Vagina (tissue), 2 donors: ENCODE measurements at regions not wholly inside any gene's neighbourhood (a gene's known extent, or its start where the extent isn't known, plus 50 kb on each side); places are given as distances from the start of the nearest gene placed in this dataset.
"Not testable (repeated sequence)": the region's sequence is repeated elsewhere in the genome, so short reads cannot be mapped to it uniquely, and the experiment has no call there.

Experiments
- DNase-seq, 2 donors: peaks; one replicate each; pipeline ENCODE4 v3.0.0-alpha.2; 2017; ENCODE audit errors: extremely low spot score in 2 of 2
- H3K27ac ChIP-seq: fragments of 200-600 bp; sonication (generic); one replicate; pipeline ENCODE4 v1.5.1; 2019
- H3K27me3 ChIP-seq: fragments of 200-600 bp; sonication (generic); one replicate; pipeline ENCODE4 v1.5.1; 2019
- H3K36me3 ChIP-seq, 2 donors: fragments of 200-600 bp; sonication (generic); one replicate each; pipeline ENCODE4 v1.5.1; 2017 to 2019
- H3K4me1 ChIP-seq: fragments of 200-600 bp; sonication (generic); one replicate; pipeline ENCODE4 v1.5.1; 2019
- H3K4me3 ChIP-seq, 2 donors: fragments of 200-600 bp; sonication (generic); 1 replicate in 1 of 2; 2 replicates in 1 of 2; pipeline ENCODE4 v1.5.1; 2016 to 2019
- H3K9me3 ChIP-seq: fragments of 200-600 bp; sonication (generic); one replicate; pipeline ENCODE4 v1.5.1; 2019
- CTCF ChIP-seq, 3 experiments: fragments of 450-650 bp in 2 of 3; fragments of 200-600 bp in 1 of 3; sonication (generic) in 1 of 3; IDR thresholded peaks; one replicate each; pipeline ENCODE4 v1.5.1; 2017 to 2019; ENCODE audit warnings: antibody characterized with exemption in 3 of 3, mild to moderate bottlenecking in 2 of 3, moderate library complexity in 2 of 3
- POLR2A ChIP-seq, 2 donors: fragments of 450-650 bp; IDR thresholded peaks; one replicate each; pipeline ENCODE4 v1.6.1; 2017; ENCODE audit warnings: antibody characterized with exemption in 2 of 2, mild to moderate bottlenecking in 2 of 2, moderate library complexity in 2 of 2
- POLR2AphosphoS5 ChIP-seq, 2 donors: sonication (generic); formaldehyde crosslinking; IDR thresholded peaks; one replicate each; pipeline ENCODE4 v1.9.0; 2017; ENCODE audit warnings: antibody characterized with exemption in 2 of 2, mild to moderate bottlenecking in 2 of 2, low read depth in 1 of 2; ENCODE audit not compliant: insufficient read depth in 1 of 2
- intact Hi-C: fragments of 100-400 bp; cut with DNase I; formaldehyde crosslinking; loops from one replicate; pipeline ENCODE4 v1.15.1; 2023

GRCh38 chr5:124536333-124536732, 210.1 kb downstream of the ZNF608 start:
- H3K27ac ChIP-seq, result peak overlapping the region; percentile 4
- no peak overlapping the region for H3K4me3 ChIP-seq
- no peaks in the 10 kb centered on the region for H3K36me3 ChIP-seq
- peaks cover 7% of the 10 kb centered on the region for H3K4me1 ChIP-seq
- intact Hi-C loops, result no loop called here
- TF ChIP-seq POLR2AphosphoS5 (IDR thresholded peaks at IDR 0.05; ENCODE audit: insufficient read depth in 1 of 2, low read depth in 1 of 2) (peak in 1 of 2 donors; percentile 46), POLR2A (IDR thresholded peaks at IDR 0.05) (no peak), CTCF (IDR thresholded peaks at IDR 0.05) (no peak)
- H3K9me3 ChIP-seq, result no peaks in the 10 kb centered on the region
- no peaks in the 10 kb centered on the region for H3K27me3 ChIP-seq
- DNase-seq, result no peak

DNA sequence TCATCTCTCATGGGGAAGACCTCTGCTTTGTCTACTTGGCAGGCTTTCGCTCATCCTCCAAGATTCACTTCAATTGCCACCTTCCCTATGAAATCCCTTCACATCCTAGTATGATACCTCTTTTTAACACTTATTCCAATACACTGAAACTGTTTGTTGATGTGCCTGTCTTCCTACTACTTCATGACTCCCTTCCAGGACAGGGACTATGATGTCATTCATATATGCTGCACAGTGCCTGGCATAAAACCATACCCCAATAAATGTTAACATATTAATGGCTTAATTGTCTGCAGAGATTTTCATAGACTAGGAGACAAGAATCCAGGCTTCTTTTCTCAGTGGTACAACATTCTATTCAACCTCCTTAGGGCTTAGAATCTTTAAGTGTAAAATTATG, 215.5 kb downstream of the ZNF608 start:
- intact Hi-C loops, result no loop called here
- no peaks in the 10 kb centered on the region for H3K36me3 ChIP-seq
- no peak for DNase-seq
- H3K9me3 ChIP-seq, result no peaks in the 10 kb centered on the region
- no peaks in the 10 kb centered on the region for H3K4me1 ChIP-seq
- no peaks in the 10 kb centered on the region for H3K27me3 ChIP-seq
- no peak overlapping the region for H3K27ac ChIP-seq
- H3K4me3 ChIP-seq, result no peak overlapping the region
- TF ChIP-seq POLR2A (IDR thresholded peaks at IDR 0.05) (no peak), POLR2AphosphoS5 (IDR thresholded peaks at IDR 0.05; ENCODE audit: insufficient read depth in 1 of 2, low read depth in 1 of 2) (no peak), CTCF (IDR thresholded peaks at IDR 0.05) (no peak)

DNA sequence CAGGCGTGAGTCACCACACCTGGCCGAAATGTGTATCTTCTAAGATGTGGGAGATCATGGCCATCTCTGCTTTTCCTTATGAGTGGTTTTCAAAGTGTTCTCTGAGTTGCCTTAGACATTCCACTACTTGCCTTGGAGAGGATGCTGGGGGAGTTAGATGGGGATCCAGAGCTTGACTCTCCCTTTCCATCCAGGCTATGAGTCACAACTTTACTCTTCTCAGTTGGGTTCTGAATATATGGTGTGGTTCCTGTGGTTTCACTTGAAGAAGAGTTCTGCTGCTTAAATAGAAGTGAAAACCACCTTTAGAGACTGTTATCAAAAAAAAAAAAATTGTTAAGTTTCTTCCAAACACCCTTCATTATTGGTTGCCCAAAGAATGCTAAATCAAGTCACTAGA, 217.6 kb downstream of the ZNF608 start:
- Histone ChIP-seq H3K27me3 (no peaks in the 10 kb centered on the region), H3K4me1 (no peaks in the 10 kb centered on the region), H3K27ac (no peak overlapping the region), H3K36me3 (no peaks in the 10 kb centered on the region), H3K9me3 (no peaks in the 10 kb centered on the region), H3K4me3 (no peak overlapping the region)
- DNase-seq, result no peak
- intact Hi-C loops, result no loop called here
- TF ChIP-seq POLR2A (IDR thresholded peaks at IDR 0.05) (no peak), CTCF (IDR thresholded peaks at IDR 0.05) (no peak), POLR2AphosphoS5 (IDR thresholded peaks at IDR 0.05; ENCODE audit: insufficient read depth in 1 of 2, low read depth in 1 of 2) (no peak)

DNA sequence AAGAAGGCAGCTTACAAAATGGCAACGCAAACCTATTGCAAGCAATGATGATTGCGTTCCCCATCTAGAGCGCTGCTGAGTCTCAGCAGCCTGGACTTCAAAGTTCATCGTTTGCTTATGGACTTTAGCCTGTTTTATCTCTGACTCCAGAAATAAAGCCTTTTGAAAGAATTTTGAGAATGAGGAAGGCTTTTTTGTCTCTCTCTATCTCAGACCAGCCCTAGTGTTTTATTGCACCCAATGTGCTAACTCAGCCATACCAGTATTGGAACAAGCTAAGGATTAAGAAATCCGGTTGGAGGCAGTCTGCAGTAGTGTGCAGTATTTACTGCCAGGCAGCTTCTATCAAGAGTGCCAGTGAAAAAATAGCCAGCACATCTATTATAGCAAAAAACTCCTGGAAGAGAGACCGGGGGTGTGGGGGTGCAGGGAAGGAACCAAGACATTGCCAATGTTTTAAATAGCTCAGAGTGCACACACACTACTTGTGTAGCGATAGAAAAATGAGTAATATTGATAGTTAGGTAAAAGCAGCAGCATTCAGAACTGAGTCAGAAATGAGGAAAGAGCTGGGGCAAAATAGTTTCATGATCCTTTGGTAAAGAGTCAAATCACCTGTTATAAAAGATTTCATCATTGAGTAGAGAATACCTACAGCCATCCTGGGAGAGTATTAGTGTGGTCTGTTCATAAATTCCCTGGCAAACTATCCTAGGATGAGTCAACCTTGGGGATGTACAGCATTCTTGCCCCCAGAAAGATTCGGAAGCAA, 219.0 kb downstream of the ZNF608 start:
- Histone ChIP-seq H3K4me1 (no peaks in the 10 kb centered on the region), H3K9me3 (no peaks in the 10 kb centered on the region), H3K27me3 (no peaks in the 10 kb centered on the region), H3K4me3 (no peak overlapping the region), H3K36me3 (no peaks in the 10 kb centered on the region), H3K27ac (no peak overlapping the region)
- no peak for TF ChIP-seq CTCF (IDR thresholded peaks at IDR 0.05)
- TF ChIP-seq POLR2AphosphoS5 (IDR thresholded peaks at IDR 0.05; ENCODE audit: insufficient read depth in 1 of 2, low read depth in 1 of 2), result no peak
- no peak for TF ChIP-seq POLR2A (IDR thresholded peaks at IDR 0.05)
- DNase-seq, result no peak
- intact Hi-C loops, result no loop called here

GRCh38 chr5:124526079-124526478, 220.4 kb downstream of the ZNF608 start:
- intact Hi-C loops, H3K36me3 ChIP-seq, H3K9me3 ChIP-seq, H3K27ac ChIP-seq, DNase-seq, H3K4me3 ChIP-seq, H3K4me1 ChIP-seq, H3K27me3 ChIP-seq: not testable (repeated sequence)
